Osteoblast (primary cell): ENCODE measurements at regions not wholly inside any gene's neighbourhood (a gene's known extent, or its start where the extent isn't known, plus 50 kb on each side); places are given as distances from the start of the nearest gene placed in this dataset.

Experiments used
- DNase-seq: peaks from one replicate; pipeline ENCODE4 v3.0.0; 2011; ENCODE audit warnings: low spot score, mixed read lengths; ENCODE audit not compliant: insufficient read length; ENCODE audit errors: missing footprints
- H2AFZ ChIP-seq: 2 replicates; pipeline ENCODE4 v1.6.0; 2011; ENCODE audit warnings: mild to moderate bottlenecking, low read length
- H3K27ac ChIP-seq: 2 replicates; pipeline ENCODE4 v1.5.1; 2011; ENCODE audit warnings: mild to moderate bottlenecking, low read depth, low read length, moderate library complexity
- H3K27me3 ChIP-seq: 2 replicates; pipeline ENCODE4 v1.6.0; 2012; ENCODE audit warnings: mild to moderate bottlenecking, control low read depth, inconsistent platforms, low read length, moderate library complexity; ENCODE audit not compliant: insufficient read depth
- H3K36me3 ChIP-seq: 2 replicates; pipeline ENCODE4 v1.5.1; 2011; ENCODE audit warnings: mild to moderate bottlenecking, low read length, control low read depth, moderate library complexity; ENCODE audit not compliant: insufficient read depth
- H3K4me1 ChIP-seq: 2 replicates; pipeline ENCODE4 v1.5.1; 2011; ENCODE audit warnings: mild to moderate bottlenecking, low read length, control low read depth, moderate library complexity; ENCODE audit not compliant: insufficient read depth
- H3K4me2 ChIP-seq: 2 replicates; pipeline ENCODE4 v1.6.0; 2011; ENCODE audit warnings: mild to moderate bottlenecking, low read length; ENCODE audit not compliant: insufficient read depth
- H3K4me3 ChIP-seq: fragments of 200-600 bp; sonication (generic); 3 replicates; pipeline ENCODE4 v1.5.1; 2012; ENCODE audit warnings: mild to moderate bottlenecking, low read length, inconsistent platforms; ENCODE audit not compliant: insufficient read depth
- H3K79me2 ChIP-seq: 2 replicates; pipeline ENCODE4 v1.6.0; 2012; ENCODE audit warnings: mild to moderate bottlenecking, low read length, control low read depth, inconsistent platforms; ENCODE audit not compliant: insufficient read depth
- H3K9me3 ChIP-seq: 2 replicates; pipeline ENCODE4 v1.5.1; 2011; ENCODE audit warnings: low read depth, low read length, control low read depth
- H4K20me1 ChIP-seq: 2 replicates; pipeline ENCODE4 v1.6.0; 2012; ENCODE audit warnings: mild to moderate bottlenecking, low read length, control low read depth; ENCODE audit not compliant: insufficient read depth
- TF ChIP-seq, protein P1 (sequence below): IDR thresholded peaks from 2 replicates; pipeline ENCODE4 v1.5.1; 2011; ENCODE audit warnings: mild to moderate bottlenecking, low read depth, low read length, moderate library complexity; ENCODE audit errors: extremely low read depth

DNA sequence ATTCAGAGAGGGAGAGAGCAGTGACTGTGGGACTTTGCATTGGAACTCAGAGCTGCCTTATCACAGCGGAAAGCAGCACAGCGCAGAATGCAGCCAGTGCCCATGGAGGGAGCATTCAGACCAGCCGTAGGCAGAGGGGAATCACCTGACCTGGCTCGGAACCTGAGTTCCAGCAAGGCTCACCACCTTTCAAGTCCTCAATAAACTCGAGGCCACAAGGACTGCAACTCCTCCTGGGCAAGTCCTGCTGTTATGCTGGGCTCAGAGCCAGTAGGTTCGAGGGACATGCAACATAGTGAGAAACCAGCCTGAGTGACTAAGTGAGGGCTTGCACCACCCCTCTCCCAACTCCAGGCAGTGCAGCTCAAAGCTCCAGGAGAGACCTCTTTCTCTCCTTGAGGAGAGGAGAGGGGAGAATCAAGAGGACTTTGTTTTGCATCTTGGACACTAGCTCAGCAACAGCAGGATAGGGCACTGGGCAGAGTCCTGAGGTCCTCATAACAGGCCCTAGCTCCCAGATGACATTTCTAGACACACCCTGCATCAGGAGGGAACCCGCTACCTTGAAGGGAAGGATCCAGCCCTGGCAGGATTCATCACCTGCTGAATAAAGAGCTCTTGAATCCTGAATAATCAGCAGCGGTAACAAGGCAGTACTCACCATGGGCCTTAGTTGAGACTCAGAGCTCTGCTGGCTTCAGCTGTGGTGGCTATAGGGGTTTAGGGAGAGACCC is 136.8 kb upstream of the OTOS start:
- TF ChIP-seq, protein P1, sequence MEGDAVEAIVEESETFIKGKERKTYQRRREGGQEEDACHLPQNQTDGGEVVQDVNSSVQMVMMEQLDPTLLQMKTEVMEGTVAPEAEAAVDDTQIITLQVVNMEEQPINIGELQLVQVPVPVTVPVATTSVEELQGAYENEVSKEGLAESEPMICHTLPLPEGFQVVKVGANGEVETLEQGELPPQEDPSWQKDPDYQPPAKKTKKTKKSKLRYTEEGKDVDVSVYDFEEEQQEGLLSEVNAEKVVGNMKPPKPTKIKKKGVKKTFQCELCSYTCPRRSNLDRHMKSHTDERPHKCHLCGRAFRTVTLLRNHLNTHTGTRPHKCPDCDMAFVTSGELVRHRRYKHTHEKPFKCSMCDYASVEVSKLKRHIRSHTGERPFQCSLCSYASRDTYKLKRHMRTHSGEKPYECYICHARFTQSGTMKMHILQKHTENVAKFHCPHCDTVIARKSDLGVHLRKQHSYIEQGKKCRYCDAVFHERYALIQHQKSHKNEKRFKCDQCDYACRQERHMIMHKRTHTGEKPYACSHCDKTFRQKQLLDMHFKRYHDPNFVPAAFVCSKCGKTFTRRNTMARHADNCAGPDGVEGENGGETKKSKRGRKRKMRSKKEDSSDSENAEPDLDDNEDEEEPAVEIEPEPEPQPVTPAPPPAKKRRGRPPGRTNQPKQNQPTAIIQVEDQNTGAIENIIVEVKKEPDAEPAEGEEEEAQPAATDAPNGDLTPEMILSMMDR: no peak
- Histone ChIP-seq H2AFZ (no peak overlapping the region), H3K4me3 (no peak overlapping the region), H3K4me1 (peaks cover 4% of the 10 kb centered on the region), H4K20me1 (no peaks in the 10 kb centered on the region), H3K27ac (no peak overlapping the region), H3K9me3 (no peaks in the 10 kb centered on the region), H3K79me2 (no peaks in the 10 kb centered on the region), H3K36me3 (no peaks in the 10 kb centered on the region), H3K27me3 (peaks cover 23% of the 10 kb centered on the region), H3K4me2 (no peak overlapping the region)
- no peak for DNase-seq

- Histone ChIP-seq H3K9me3 (no peaks in the 10 kb centered on the region), H3K4me1 (peaks cover 4% of the 10 kb centered on the region), H3K79me2 (no peaks in the 10 kb centered on the region), H2AFZ (no peak overlapping the region), H3K4me3 (no peak overlapping the region), H3K36me3 (no peaks in the 10 kb centered on the region), H3K27me3 (peaks cover 23% of the 10 kb centered on the region), H3K27ac (no peak overlapping the region), H4K20me1 (no peaks in the 10 kb centered on the region), H3K4me2 (no peak overlapping the region)
- no peak for DNase-seq
- TF ChIP-seq, protein P1: no peak
Observed at GRCh38 chr2:240277807-240278522, 137.5 kb upstream of the OTOS start.

- Histone ChIP-seq H3K27me3 (peaks cover 23% of the 10 kb centered on the region), H4K20me1 (no peaks in the 10 kb centered on the region), H3K4me3 (no peak overlapping the region), H3K79me2 (no peaks in the 10 kb centered on the region), H3K4me1 (peaks cover 4% of the 10 kb centered on the region), H3K9me3 (no peaks in the 10 kb centered on the region), H3K27ac (no peak overlapping the region), H3K4me2 (no peak overlapping the region), H2AFZ (no peak overlapping the region), H3K36me3 (no peaks in the 10 kb centered on the region)
- no peak for DNase-seq
- TF ChIP-seq, protein P1: no peak
Observed at GRCh38 chr2:240278661-240279060, 138.2 kb upstream of the OTOS start.

GRCh38 chr2:240280621-240281020 is 140.2 kb upstream of the OTOS start:
- no peaks in the 10 kb centered on the region for H4K20me1 ChIP-seq
- H3K27ac ChIP-seq: no peak overlapping the region
- no peak overlapping the region for H3K4me2 ChIP-seq
- no peaks in the 10 kb centered on the region for H3K36me3 ChIP-seq
- H3K4me3 ChIP-seq: no peak overlapping the region
- H3K9me3 ChIP-seq: no peaks in the 10 kb centered on the region
- DNase-seq: no peak
- no peak overlapping the region for H2AFZ ChIP-seq
- H3K79me2 ChIP-seq: no peaks in the 10 kb centered on the region
- H3K4me1 ChIP-seq: peaks cover 4% of the 10 kb centered on the region
- H3K27me3 ChIP-seq: peaks cover 14% of the 10 kb centered on the region
- TF ChIP-seq, protein P1: no peak
